ENCODE measurements at regions not wholly inside any gene's neighbourhood (a gene's known extent, or its start where the extent isn't known, plus 50 kb on each side); places are given as distances from the start of the nearest gene placed in this dataset.

GRCh38 chr20:40953856-40954255 lies 74.8 kb upstream of the TOP1 start:
- TF ChIP-seq, protein P1, sequence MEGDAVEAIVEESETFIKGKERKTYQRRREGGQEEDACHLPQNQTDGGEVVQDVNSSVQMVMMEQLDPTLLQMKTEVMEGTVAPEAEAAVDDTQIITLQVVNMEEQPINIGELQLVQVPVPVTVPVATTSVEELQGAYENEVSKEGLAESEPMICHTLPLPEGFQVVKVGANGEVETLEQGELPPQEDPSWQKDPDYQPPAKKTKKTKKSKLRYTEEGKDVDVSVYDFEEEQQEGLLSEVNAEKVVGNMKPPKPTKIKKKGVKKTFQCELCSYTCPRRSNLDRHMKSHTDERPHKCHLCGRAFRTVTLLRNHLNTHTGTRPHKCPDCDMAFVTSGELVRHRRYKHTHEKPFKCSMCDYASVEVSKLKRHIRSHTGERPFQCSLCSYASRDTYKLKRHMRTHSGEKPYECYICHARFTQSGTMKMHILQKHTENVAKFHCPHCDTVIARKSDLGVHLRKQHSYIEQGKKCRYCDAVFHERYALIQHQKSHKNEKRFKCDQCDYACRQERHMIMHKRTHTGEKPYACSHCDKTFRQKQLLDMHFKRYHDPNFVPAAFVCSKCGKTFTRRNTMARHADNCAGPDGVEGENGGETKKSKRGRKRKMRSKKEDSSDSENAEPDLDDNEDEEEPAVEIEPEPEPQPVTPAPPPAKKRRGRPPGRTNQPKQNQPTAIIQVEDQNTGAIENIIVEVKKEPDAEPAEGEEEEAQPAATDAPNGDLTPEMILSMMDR (IDR thresholded peaks at IDR 0.05; ENCODE audit: insufficient read depth, low read depth, low read length) = no peak
- TF ChIP-seq EZH2 (IDR thresholded peaks at IDR 0.05; ENCODE audit: insufficient read depth, low read length) = no peak
